Erythroblast (primary cell): ENCODE measurements at regions not wholly inside any gene's neighbourhood (a gene's known extent, or its start where the extent isn't known, plus 50 kb on each side); places are given as distances from the start of the nearest gene placed in this dataset.

Experiments
- GATA1 ChIP-seq: IDR thresholded peaks from 2 replicates; pipeline ENCODE4 v1.6.1; 2011; ENCODE audit warnings: low read depth, mild to moderate bottlenecking, control low read depth, low read length, moderate library complexity
- POLR2A ChIP-seq: IDR thresholded peaks from 2 replicates; pipeline ENCODE4 v1.6.1; 2011; ENCODE audit warnings: mild to moderate bottlenecking, low read length

DNA sequence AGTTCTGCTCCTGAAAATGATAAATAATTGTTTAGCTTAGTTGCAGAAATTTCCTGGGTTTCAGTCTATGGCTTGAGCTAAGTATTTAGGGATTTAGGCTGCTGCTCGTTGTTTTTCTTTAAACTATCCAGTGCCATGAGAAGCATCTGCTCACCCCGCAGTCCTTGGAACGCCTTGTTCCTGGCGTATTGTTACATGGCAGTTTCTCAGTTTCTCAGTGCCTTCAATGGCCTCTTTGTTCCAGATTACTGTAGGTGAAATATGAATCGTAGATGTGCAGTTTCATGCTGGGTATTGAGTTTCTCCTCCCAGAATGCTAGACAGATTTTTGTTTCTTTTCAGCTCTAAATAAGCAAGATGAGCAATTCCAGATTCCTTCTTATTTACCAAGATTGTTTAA lies 269.5 kb upstream of the GBE1 start:
- TF ChIP-seq POLR2A, result no peak
- no peak for TF ChIP-seq GATA1
